ENCODE measurements at regions not wholly inside any gene's neighbourhood (a gene's known extent, or its start where the extent isn't known, plus 50 kb on each side); places are given as distances from the start of the nearest gene placed in this dataset.

DNA sequence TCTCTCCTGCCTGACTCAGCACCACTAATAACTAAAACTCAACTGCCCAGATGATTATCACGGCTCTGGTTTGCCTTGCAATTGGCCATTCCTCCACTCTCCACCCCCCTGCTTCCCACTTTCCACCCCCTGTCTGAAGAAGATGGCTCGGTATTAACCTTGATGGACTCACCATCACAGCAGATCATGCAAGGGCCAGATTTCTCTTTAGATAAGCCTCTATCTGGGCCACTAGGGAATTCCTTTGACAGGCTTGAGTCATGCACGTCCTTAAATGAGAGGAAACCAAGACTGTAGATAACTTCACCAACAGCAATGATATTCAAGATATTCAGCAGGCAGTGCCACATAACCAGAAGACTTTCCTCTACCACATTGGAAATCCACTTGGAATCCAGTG lies 131.1 kb upstream of the NBEA start:
- H3K9ac ChIP-seq (ENCODE audit: low read depth, low read length) = no peak overlapping the region

DNA sequence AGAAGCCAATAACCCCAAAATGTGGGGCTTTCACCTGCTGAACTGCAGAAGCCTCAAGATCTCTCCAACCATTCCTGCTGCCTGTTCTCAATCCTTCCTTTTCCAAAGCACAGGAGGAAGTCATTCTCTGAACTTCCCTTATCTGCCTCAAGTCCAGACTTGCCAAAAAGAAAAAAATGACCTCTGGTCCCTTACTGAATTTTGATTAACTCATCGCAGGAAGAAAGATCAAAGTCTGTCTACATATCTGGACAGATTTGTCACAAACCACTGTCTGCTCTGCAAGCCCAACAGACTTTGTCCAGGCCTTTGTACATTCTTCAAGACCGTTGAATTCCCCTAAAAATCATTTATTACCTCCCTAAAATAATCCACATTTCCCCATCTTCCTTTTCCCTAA lies 126.5 kb upstream of the NBEA start:
- Histone ChIP-seq H3K9ac (ENCODE audit: low read depth, low read length) (no peak overlapping the region; the same call in 1 of the 2 replicates), H3K4me3 (ENCODE audit: low read depth, low read length) (no peak overlapping the region; the same call in 1 of the 2 replicates), H3K27me3 (ENCODE audit: control insufficient read depth, insufficient read depth, low read length) (no peaks in the 10 kb centered on the region), H3K27ac (ENCODE audit: low read depth, low read length) (peak overlapping the region; percentile 87), H3K9me3 (ENCODE audit: control insufficient read depth, insufficient read depth, low read length) (peaks cover 12% of the 10 kb centered on the region; the same call in 1 of the 2 replicates), H3K4me1 (ENCODE audit: control insufficient read depth, insufficient read depth, low read length) (peaks cover 27% of the 10 kb centered on the region), H3K36me3 (ENCODE audit: control insufficient read depth, insufficient read depth, low read length) (no peaks in the 10 kb centered on the region)

More for the DNA sequence above, 131.1 kb upstream of the NBEA start:
- Histone ChIP-seq H3K4me1 (ENCODE audit: control insufficient read depth, insufficient read depth, low read length) (peaks cover 7% of the 10 kb centered on the region), H3K9me3 (ENCODE audit: control insufficient read depth, insufficient read depth, low read length) (peaks cover 12% of the 10 kb centered on the region; the same call in 1 of the 2 replicates), H3K36me3 (ENCODE audit: control insufficient read depth, insufficient read depth, low read length) (no peaks in the 10 kb centered on the region), H3K27me3 (ENCODE audit: control insufficient read depth, insufficient read depth, low read length) (no peaks in the 10 kb centered on the region), H3K27ac (ENCODE audit: low read depth, low read length) (no peak overlapping the region), H3K4me3 (ENCODE audit: low read depth, low read length) (no peak overlapping the region)

DNA sequence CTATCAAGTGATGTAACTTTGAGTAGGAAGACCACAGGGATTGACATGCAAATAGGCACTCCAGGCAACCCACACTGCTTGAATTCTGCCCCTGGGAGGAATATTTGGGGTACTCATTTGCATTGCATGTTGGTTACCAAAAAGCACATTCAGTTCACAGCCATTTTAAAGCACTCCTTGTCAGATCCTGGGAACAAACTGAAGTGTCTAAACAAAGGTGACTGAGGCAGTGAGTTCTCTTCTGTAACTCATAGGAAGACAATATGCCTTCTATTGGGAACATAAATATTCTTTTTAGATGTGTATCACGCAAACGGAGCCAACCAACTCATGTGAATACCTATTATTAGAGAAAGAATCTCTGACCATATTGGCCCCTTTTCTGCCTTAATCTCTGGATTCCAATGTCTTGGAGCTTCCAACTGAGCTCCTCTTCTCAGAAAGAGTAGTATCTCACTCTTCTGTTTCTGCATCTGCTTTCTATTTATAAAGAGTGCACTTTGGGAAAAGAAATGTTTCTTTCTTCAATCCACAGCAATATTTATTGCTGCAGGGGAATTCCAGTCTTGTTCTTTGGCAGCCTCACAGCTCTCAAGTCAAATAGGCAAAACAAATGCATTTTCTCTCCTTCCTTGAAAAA lies 125.7 kb upstream of the NBEA start:
- peak overlapping the region; percentile 87 for H3K27ac ChIP-seq (ENCODE audit: low read depth, low read length)
- H3K4me1 ChIP-seq (ENCODE audit: control insufficient read depth, insufficient read depth, low read length) = peaks cover 27% of the 10 kb centered on the region
- peak overlapping the region; percentile 23; the same call in 1 of the 2 replicates for H3K4me3 ChIP-seq (ENCODE audit: low read depth, low read length)
- H3K9me3 ChIP-seq (ENCODE audit: control insufficient read depth, insufficient read depth, low read length) = peaks cover 12% of the 10 kb centered on the region; the same call in 1 of the 2 replicates
- no peaks in the 10 kb centered on the region for H3K27me3 ChIP-seq (ENCODE audit: control insufficient read depth, insufficient read depth, low read length)
- peak overlapping the region; percentile 0; the same call in 1 of the 2 replicates for H3K9ac ChIP-seq (ENCODE audit: low read depth, low read length)
- no peaks in the 10 kb centered on the region for H3K36me3 ChIP-seq (ENCODE audit: control insufficient read depth, insufficient read depth, low read length)

DNA sequence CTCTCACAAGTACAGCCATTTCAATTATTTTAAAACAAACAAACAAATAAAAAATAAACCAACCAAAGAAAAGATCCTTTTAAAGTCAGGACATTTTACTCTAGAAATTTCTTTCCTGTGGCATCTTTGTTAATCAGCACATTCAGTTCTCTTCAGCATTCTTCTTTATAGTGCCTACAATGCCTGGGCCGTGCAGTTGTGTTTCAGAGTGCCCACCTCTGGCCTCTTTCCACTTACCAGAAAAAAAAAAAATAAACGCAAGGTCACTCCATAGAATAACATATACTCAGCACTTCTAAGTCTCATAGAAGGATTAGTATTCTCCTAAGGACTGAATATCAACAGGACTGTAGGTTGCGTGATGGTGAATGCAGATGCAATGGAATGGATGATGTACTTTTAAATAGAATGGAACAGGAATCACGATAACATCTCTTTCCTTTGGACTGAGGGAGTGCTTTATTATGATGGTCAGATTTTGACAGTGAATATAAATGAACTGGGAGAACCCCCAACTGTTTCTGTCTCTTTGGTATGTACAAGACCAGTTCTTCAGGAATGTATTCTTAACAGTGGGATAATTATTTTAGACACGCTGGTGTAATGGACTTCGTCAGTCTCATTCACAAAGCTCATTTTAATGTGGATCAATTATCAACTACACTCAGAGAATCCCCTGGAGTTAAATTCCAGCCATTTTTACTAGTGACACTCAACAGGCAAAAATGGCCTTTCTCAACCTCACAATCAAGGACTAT lies 125.0 kb upstream of the NBEA start:
- H3K36me3 ChIP-seq (ENCODE audit: control insufficient read depth, insufficient read depth, low read length) = no peaks in the 10 kb centered on the region
- peaks cover 27% of the 10 kb centered on the region for H3K4me1 ChIP-seq (ENCODE audit: control insufficient read depth, insufficient read depth, low read length)
- H3K9me3 ChIP-seq (ENCODE audit: control insufficient read depth, insufficient read depth, low read length) = peaks cover 12% of the 10 kb centered on the region; the same call in 1 of the 2 replicates
- no peak overlapping the region for H3K9ac ChIP-seq (ENCODE audit: low read depth, low read length)
- peak overlapping the region; percentile 87 for H3K27ac ChIP-seq (ENCODE audit: low read depth, low read length)
- no peaks in the 10 kb centered on the region for H3K27me3 ChIP-seq (ENCODE audit: control insufficient read depth, insufficient read depth, low read length)
- H3K4me3 ChIP-seq (ENCODE audit: low read depth, low read length) = no peak overlapping the region; the same call in 1 of the 2 replicates

DNA sequence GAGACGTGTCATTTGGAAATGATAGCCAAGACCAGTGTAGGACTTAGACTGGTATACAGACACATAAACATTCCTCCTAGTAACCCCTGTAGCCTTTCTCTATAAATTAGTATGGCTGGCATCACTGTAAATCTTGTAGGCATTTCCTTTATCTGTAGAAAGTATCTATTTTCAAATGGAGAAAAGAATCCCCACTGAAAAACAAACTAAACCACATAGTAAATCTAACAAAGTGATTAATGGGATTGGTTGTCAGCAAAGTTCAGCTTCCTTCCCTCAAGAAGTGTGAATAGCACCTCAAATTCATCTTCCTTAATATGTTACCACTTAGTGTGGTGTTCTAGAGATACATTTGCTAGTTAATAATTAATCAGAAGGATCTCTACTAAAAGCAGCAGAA lies 119.4 kb upstream of the NBEA start:
- H3K4me3 ChIP-seq (ENCODE audit: low read depth, low read length) = no peak overlapping the region
- peaks cover 3% of the 10 kb centered on the region for H3K4me1 ChIP-seq (ENCODE audit: control insufficient read depth, insufficient read depth, low read length)
- no peaks in the 10 kb centered on the region for H3K9me3 ChIP-seq (ENCODE audit: control insufficient read depth, insufficient read depth, low read length)
- no peaks in the 10 kb centered on the region for H3K27me3 ChIP-seq (ENCODE audit: control insufficient read depth, insufficient read depth, low read length)
- H3K9ac ChIP-seq (ENCODE audit: low read depth, low read length) = no peak overlapping the region
- no peak overlapping the region for H3K27ac ChIP-seq (ENCODE audit: low read depth, low read length)
- no peaks in the 10 kb centered on the region for H3K36me3 ChIP-seq (ENCODE audit: control insufficient read depth, insufficient read depth, low read length)

DNA sequence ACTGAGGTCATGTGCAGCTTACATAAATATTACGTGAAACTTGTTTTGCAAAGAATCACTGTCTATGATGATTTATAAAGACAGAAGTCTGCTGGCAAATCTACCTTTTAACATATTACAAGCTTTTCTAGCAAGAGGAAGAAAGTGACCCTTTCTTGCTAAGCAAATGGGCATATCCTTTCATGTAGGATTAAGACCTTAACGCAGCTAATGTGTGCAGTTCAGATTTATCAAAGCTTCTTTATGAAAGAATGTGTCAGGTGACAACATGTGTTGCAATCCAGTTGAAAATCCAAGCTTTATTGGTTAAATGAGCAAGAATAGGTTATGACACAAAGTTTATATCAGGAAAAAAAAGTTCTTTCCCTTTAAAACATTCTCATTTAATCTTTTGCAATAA lies 115.6 kb upstream of the NBEA start:
- Histone ChIP-seq H3K4me3 (ENCODE audit: low read depth, low read length) (no peak overlapping the region), H3K9ac (ENCODE audit: low read depth, low read length) (no peak overlapping the region), H3K27me3 (ENCODE audit: control insufficient read depth, insufficient read depth, low read length) (no peaks in the 10 kb centered on the region), H3K36me3 (ENCODE audit: control insufficient read depth, insufficient read depth, low read length) (no peaks in the 10 kb centered on the region), H3K9me3 (ENCODE audit: control insufficient read depth, insufficient read depth, low read length) (no peaks in the 10 kb centered on the region), H3K4me1 (ENCODE audit: control insufficient read depth, insufficient read depth, low read length) (no peaks in the 10 kb centered on the region), H3K27ac (ENCODE audit: low read depth, low read length) (no peak overlapping the region)

DNA sequence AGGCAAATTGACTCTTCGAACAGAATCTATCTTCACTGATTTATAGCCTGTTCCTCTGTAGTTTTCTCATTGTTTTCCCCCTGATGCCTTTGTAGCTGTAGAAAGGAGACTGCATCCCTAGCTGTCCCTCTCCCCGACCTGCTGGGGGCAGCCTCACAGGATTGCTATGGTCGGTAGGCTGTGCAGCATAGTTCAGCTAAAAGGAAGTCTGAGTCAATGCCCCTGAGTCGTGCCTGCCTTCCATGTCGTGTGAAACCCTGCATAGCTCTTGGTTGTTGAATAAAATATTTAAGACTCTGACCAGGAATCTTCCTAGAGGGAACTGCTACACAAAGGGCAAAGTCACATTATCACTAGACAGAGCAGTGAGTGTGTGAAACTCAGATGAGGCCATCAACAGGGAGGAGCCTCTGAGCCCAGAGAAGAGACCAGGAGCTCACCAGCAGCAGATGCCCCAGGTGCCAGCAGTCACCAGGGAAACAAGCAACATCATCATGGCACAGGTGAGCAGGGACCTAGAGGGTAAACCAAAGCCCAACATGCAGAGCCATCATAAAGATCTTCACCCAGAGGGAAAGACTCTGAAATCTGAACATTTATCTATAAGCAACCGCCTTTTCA lies 108.4 kb upstream of the NBEA start:
- H3K4me1 ChIP-seq (ENCODE audit: control insufficient read depth, insufficient read depth, low read length) = no peaks in the 10 kb centered on the region
- no peak overlapping the region for H3K4me3 ChIP-seq (ENCODE audit: low read depth, low read length)
- no peak overlapping the region for H3K27ac ChIP-seq (ENCODE audit: low read depth, low read length)
- H3K36me3 ChIP-seq (ENCODE audit: control insufficient read depth, insufficient read depth, low read length) = no peaks in the 10 kb centered on the region
- H3K9me3 ChIP-seq (ENCODE audit: control insufficient read depth, insufficient read depth, low read length) = no peaks in the 10 kb centered on the region
- no peak overlapping the region for H3K9ac ChIP-seq (ENCODE audit: low read depth, low read length)
- H3K27me3 ChIP-seq (ENCODE audit: control insufficient read depth, insufficient read depth, low read length) = no peaks in the 10 kb centered on the region

DNA sequence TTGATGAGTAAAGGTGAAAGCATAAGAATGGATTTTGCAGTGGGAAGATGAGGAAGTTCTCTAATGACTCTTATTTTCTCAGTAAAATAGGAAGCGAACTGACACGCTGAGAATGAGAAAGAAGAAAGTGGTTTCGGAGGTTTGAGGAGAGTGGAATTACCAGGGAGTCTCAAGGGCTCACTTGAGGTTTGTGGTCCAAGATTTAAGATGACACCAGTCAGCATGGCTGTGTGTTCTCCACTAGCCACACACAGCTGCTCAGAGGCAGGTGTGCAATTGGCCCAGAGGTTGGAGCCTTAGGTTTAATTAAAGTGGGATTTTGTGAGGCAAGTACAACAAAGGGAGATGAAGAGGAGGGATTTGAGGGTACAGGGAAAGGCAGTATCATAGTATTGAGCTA lies 99.6 kb upstream of the NBEA start:
- H3K9ac ChIP-seq (ENCODE audit: low read depth, low read length) = no peak overlapping the region
- no peak overlapping the region for H3K4me3 ChIP-seq (ENCODE audit: low read depth, low read length)
- no peaks in the 10 kb centered on the region for H3K9me3 ChIP-seq (ENCODE audit: control insufficient read depth, insufficient read depth, low read length)
- H3K36me3 ChIP-seq (ENCODE audit: control insufficient read depth, insufficient read depth, low read length) = no peaks in the 10 kb centered on the region
- no peaks in the 10 kb centered on the region for H3K27me3 ChIP-seq (ENCODE audit: control insufficient read depth, insufficient read depth, low read length)
- no peaks in the 10 kb centered on the region for H3K4me1 ChIP-seq (ENCODE audit: control insufficient read depth, insufficient read depth, low read length)
- no peak overlapping the region for H3K27ac ChIP-seq (ENCODE audit: low read depth, low read length)

DNA sequence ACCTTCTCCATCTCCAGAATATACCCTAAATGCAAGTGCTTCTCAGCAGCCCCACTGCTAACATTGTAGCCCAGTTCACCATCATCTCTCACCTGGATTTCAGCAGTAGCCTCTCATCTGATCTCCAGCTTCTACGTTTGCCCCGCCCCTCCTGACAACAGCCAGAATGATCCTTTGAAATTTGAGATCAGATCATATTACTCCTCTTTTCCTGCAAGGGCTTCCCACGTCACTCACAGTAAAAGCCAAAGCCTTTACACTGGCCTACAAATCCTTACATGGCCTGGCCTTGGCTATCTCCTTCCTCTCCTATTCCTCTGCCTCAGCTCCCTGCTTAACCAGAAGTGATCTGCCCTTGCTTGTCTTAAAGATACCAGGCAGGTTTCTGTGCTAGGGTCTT lies 94.3 kb upstream of the NBEA start:
- no peaks in the 10 kb centered on the region for H3K27me3 ChIP-seq (ENCODE audit: control insufficient read depth, insufficient read depth, low read length)
- H3K36me3 ChIP-seq (ENCODE audit: control insufficient read depth, insufficient read depth, low read length) = no peaks in the 10 kb centered on the region
- peaks cover 3% of the 10 kb centered on the region; the same call in 1 of the 2 replicates for H3K4me1 ChIP-seq (ENCODE audit: control insufficient read depth, insufficient read depth, low read length)
- no peak overlapping the region for H3K4me3 ChIP-seq (ENCODE audit: low read depth, low read length)
- H3K9me3 ChIP-seq (ENCODE audit: control insufficient read depth, insufficient read depth, low read length) = no peaks in the 10 kb centered on the region
- H3K27ac ChIP-seq (ENCODE audit: low read depth, low read length) = no peak overlapping the region
- H3K9ac ChIP-seq (ENCODE audit: low read depth, low read length) = no peak overlapping the region

DNA sequence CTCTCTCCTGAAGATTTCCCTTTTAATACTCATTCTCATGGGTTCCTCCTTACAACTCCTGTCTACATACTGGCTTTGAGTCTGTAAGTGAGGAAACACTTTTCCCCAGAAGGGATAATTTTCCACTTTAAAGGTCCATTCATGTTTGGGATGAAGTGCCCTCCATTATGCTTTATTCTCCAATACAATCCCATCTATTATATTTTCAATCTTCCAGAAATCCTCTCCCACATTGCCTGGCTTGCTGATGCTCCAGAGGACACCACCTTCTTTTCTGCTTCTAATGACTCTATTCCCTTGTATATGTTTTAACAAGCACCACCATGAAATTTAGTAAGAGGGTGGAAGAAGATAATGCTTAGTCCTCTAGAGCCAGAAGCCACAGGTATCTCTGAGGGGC lies 92.7 kb upstream of the NBEA start:
- Histone ChIP-seq H3K9ac (ENCODE audit: low read depth, low read length) (no peak overlapping the region), H3K27me3 (ENCODE audit: control insufficient read depth, insufficient read depth, low read length) (no peaks in the 10 kb centered on the region), H3K36me3 (ENCODE audit: control insufficient read depth, insufficient read depth, low read length) (no peaks in the 10 kb centered on the region), H3K4me3 (ENCODE audit: low read depth, low read length) (no peak overlapping the region), H3K9me3 (ENCODE audit: control insufficient read depth, insufficient read depth, low read length) (no peaks in the 10 kb centered on the region), H3K4me1 (ENCODE audit: control insufficient read depth, insufficient read depth, low read length) (peaks cover 3% of the 10 kb centered on the region; the same call in 1 of the 2 replicates), H3K27ac (ENCODE audit: low read depth, low read length) (no peak overlapping the region)

DNA sequence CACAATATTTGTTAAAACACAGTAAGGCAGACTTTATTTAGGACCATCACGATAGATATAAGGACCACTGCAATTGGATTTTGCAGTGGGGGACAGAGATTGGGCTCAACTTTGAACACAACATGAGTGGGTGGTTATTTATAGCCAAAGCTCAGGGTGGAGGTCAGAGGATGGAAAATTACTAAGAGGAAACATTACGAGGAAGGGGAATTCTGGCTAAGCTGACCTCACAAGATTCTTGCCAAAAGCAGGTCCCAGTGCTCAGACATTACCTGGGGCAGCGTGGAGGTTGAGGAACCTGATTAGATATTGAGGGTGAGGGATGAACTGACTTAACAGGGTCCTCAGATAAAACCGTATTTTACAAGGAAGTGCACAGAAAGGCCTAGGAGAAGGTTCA lies 88.9 kb upstream of the NBEA start:
- H3K9me3 ChIP-seq (ENCODE audit: control insufficient read depth, insufficient read depth, low read length) = no peaks in the 10 kb centered on the region
- no peak overlapping the region for H3K9ac ChIP-seq (ENCODE audit: low read depth, low read length)
- H3K4me3 ChIP-seq (ENCODE audit: low read depth, low read length) = no peak overlapping the region
- 0 out of 2 replicates have a peak, but pooled peaks cover 3% of the 10 kb centered on the region for H3K4me1 ChIP-seq (ENCODE audit: control insufficient read depth, insufficient read depth, low read length)
- no peaks in the 10 kb centered on the region for H3K36me3 ChIP-seq (ENCODE audit: control insufficient read depth, insufficient read depth, low read length)
- no peaks in the 10 kb centered on the region for H3K27me3 ChIP-seq (ENCODE audit: control insufficient read depth, insufficient read depth, low read length)
- H3K27ac ChIP-seq (ENCODE audit: low read depth, low read length) = no peak overlapping the region
